ENCODE measurements at regions not wholly inside any gene's neighbourhood (a gene's known extent, or its start where the extent isn't known, plus 50 kb on each side); places are given as distances from the start of the nearest gene placed in this dataset.

DNA sequence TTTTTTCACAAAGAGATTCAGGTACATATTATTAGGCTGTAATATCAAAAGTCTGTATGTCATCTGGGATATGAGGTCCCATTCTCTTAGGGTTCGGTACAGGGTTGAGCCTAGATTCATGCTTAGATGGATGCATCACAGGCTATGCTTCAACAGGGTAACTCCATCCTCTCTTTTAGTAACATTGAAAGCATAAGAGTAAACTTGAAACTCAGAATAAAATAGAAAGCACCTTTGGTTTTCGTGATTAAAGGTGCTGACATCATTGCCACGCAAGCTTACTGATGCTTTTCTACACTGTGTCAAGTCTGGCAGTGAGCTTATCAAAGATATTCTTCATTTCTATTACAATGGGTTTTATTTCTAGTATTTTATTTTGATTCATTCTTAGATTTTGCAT, 419.1 kb upstream of the DSEL start:
- DNase-seq (ENCODE audit: low read depth, low spot score), result no peak
- H3K27ac ChIP-seq, result no peak overlapping the region

DNA sequence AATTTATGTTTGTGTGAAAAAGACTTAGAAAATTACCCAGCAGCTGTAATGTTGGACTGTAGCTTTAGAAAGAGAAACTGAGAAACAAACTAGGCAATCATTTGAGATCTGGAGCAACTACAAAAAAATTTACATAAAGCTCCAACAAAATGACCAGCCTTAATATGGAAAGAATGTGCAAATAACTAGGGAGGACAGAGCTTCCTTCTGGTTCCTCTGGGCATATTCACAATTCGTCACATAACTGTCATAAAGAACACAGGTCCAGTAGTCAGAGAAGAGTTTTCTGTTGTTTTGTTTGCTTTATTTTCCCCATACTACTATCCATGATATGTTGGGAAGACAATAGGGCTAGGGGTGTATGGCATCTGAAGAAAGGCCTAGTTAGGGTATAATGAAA, 416.8 kb upstream of the DSEL start:
- no peak overlapping the region for H3K27ac ChIP-seq
- DNase-seq (ENCODE audit: low read depth, low spot score), result no peak

DNA sequence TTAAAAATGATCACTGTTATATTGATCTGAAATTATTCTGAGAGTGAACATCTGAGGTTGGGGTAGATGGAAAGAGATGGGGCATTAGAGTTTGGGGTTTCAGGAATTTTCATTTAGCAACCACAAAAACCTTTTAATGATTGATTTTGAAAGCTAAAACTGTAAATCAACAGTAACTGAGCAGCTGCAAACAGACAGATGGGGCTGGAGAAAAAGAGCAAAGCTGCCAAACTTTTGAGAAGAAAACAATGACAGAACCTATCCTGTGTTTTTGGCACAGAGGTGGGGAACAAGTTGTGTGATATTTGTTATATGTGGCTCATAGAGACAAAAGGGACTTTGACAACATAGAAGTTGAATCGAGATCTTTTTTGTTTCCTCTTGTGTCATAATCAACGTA, 415.8 kb upstream of the DSEL start:
- no peak for DNase-seq (ENCODE audit: low read depth, low spot score)
- no peak overlapping the region for H3K27ac ChIP-seq

DNA sequence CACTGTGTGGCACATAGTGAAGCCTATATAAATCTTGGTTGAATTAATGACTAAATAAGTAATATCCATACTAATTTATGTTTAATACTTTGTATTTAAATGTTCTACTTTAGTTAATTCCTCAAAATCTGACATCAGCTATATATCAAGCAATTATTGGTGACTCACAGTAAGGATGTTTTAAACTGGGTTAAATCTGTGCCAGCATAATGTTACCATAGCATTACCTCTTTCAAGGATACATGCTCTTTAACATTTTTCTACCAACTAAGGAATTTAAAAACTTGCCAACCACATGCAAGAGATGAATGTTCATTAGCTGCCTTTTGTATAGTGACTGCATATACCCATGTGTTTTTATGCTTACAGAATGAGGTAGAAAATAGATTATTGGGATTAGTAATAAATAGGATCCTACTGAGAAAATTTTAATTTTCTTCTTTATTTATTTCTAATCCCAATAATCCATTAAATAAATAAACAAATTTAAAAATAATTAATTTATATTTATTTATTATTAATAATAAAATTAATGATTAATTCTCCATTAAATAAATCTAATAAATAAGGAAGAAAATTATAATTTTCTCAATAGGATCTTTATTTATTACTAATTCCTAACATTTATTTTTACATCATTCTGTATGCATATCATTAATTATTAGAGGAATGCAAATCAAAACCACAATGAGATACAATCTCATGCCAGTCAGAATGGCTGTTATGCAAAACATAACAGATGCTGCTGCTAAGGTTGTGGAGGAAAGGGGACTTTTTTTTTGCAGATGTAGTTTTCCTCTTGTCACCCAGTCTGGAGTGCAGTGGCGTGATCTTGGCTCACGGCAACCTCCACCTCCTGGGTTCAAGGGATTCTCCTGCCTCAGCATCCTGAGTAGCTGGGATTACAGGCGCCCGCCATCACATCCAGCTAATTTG, 410.7 kb upstream of the DSEL start:
- DNase-seq (ENCODE audit: low read depth, low spot score), result no peak

DNA sequence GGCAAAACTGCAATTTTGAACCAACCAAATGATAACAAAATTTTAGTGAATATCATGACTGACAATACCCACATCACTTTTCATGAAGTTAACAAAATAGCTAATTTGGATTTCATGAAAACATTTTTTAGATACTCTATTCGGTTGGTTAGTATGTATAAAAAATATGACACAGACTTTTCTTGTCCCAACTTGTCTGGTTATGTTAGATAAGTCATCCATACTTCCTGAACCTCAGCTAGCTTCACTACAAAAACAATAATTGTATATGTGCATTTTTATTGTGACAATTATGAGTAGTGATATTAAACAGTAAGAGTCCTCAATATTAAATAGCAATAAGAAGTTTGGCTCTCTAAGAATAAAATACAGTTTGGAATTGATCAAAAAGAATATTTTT, 408.1 kb upstream of the DSEL start:
- no peak overlapping the region for H3K27ac ChIP-seq
- peak; percentile 24 for DNase-seq (ENCODE audit: low read depth, low spot score)

More for the DNA sequence above, 410.7 kb upstream of the DSEL start:
- no peak overlapping the region for H3K27ac ChIP-seq

DNA sequence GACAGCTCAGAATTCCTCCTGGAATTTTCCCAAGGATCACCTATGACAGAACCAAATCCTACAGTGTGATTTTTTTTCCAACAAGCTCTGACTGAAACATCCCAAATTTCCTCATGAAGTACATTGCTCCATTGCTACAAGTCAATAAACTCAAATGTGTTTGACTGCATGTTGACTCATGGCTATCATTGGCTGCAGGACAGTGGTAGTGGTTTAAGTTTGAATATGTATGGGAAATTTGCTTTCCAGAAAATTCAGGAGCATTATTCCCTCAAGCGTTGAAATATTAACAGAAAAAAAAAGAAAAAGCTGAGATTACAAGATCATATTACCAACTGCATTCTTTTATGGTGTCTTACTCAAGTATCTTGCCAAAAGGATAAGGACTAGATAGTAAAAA, 402.8 kb upstream of the DSEL start:
- H3K27ac ChIP-seq, result no peak overlapping the region
- DNase-seq (ENCODE audit: low read depth, low spot score), result no peak

DNA sequence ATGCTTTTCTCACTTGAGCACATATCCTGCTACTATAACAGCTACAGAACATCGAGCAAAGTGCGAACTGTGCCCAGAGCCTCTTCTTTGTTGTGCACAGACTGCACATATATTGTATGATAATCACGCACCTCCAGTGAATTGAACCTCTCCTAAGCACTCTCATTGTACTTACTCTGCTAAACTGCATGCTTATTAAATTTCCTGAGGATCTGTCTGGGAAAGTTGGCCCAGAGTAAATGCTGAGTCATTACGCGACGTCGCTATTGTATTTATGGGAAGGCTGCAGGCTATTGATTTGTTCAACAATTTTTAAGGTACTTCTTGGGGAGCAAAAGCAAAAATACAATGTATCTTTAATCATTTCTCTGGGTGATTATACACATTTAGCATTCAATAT, 399.6 kb upstream of the DSEL start:
- no peak for DNase-seq (ENCODE audit: low read depth, low spot score)
- H3K27ac ChIP-seq, result no peak overlapping the region

DNA sequence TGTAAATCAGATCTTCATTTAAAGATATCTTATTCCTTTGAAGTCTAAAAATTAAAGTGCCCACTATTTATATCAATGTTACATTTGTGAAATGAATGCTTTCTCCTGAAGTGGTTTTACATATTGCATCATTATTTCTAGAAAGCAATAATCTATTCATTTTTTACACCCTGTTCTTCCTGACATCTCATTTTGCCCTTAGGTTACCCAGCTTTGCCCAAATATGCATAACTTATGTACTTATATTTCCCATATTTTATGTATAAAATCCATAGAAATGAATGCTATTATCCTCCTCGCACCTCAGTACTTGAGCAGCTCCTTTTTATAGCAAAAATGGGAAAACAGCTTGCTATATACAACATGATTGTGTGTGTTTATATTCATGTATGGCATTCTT, 396.5 kb upstream of the DSEL start:
- no peak overlapping the region for H3K27ac ChIP-seq
- no peak for DNase-seq (ENCODE audit: low read depth, low spot score)

DNA sequence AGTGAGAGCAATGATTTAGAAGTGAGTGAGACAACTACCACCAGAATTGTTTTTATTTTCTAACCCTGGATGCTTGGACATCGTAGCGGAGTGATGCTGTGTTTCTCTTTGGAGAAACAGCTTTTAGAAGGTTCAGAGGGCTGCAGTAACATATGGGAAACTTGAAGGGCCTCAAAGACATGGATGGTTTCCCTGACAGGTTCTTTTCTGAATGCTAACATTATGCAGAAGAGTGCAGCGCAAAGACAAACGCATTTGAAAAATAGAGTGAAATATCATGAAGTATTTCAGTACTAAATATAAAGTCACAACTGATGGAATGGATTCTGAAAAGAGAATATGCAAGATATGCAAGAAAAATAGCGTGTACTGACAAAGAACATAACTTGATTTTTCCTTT, 385.1 kb upstream of the DSEL start:
- no peak overlapping the region for H3K27ac ChIP-seq
- DNase-seq (ENCODE audit: low read depth, low spot score), result no peak

DNA sequence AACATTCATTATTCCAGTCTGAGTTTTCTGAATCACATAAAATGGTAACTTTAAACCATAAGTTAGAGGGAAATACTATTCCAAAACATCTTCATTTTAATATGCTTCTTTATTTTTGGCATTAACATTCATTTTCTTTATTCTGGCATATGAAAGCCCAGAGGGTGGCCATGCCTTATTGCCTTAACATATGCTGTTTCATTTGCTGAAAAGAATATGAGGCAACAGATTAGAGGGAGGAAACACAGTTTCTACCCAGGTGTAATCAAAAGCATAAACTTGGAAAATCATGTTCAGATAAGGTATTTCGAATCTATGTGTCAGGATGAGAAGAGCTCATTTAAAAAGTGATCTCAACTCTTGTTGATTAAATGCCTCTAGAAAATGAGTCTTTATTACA, 379.9 kb upstream of the DSEL start:
- no peak for DNase-seq (ENCODE audit: low read depth, low spot score)
- no peak overlapping the region for H3K27ac ChIP-seq

DNA sequence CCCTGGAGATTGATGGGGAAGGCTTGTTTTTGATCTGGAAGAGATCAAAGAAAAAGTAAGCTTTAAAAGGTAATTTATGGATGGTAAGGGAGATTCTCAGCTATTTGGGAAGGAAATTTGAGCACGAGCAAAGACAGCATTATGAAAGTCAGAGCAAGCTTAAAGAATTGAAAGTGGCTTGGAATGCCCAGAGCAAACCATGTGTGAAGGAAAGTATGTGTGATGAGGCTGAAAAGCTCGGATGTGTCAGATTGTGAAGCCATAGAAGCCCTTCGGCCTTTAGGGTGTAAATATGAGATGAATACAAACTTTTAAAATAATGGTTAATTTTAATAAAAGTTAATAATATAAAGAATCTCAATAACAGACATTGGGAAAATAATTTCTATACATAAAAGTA, 377.4 kb upstream of the DSEL start:
- DNase-seq (ENCODE audit: low read depth, low spot score), result no peak
- no peak overlapping the region for H3K27ac ChIP-seq

DNA sequence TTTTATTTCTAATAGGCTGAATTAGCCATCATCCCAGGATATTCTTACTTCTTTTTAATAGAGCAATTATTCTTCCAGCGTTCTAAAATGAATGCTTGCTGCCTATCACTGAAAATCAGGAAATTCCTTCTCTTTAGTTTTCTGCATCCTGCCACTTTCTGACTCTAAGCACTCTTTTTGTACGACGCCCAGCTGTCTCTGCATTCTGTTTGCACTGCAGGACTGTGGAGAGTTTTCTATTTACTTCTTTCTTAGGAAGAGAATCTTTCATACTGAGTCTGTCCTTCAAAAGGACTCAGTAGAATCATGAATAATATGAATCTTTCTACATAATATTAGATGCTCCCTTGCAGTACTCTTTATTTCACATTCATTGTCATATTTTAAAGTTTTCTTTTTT, 360.4 kb upstream of the DSEL start:
- DNase-seq (ENCODE audit: low read depth, low spot score), result no peak
- H3K27ac ChIP-seq, result no peak overlapping the region

DNA sequence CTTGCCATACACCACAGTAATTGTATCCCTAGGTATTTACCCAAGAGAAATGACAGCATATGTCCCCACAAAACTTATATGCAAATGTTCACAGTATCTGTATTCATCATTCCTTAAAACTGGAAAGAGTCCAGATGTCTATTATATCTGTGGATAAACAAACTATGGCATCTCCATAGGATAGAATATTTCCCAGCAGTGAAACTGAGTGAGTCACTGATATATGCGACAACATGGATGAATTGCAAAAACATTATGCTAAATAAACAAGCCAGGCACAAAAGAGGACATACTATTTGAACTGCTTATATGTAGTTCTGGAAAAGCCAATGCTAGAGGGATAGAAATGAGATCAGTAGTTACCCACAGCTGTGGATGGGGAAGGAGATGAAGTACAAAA, 359.4 kb upstream of the DSEL start:
- no peak overlapping the region for H3K27ac ChIP-seq
- DNase-seq (ENCODE audit: low read depth, low spot score), result no peak

DNA sequence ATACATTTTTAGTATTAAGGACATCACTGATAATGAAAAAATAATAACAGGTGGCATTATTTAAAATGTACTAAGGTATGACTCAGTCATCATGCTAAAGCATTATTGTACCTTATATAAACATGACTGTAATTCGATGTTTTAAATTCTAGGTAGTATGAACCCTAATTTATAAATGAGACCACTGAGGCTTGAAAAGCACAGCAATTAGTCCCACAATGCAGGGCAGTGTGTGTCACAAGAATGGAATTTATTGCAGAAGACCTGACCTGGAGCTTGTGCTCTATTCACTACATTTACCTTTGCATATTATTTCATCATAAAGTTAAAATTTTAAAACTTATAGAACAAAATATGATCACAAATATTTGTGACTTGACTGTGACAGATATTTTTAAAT, 358.5 kb upstream of the DSEL start:
- DNase-seq (ENCODE audit: low read depth, low spot score), result no peak
- H3K27ac ChIP-seq, result no peak overlapping the region

DNA sequence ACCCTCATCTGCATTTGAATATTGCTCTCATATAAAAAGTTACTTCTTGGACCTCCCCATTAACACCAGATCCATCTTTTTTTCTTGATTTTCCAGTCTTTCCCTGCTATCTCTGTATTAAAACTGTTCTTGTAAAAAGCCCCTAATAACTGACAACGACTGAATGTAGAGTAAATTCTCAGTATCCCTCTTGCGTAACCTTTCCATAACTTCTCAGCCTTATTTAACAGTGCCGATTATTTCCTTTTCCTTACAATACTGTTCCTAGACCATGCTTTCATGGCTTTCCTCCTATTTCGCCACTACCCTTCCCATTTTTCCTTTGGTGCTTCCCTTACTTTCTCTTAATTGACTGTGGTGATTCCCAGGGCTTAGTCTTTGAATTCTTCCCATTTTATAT, 348.9 kb upstream of the DSEL start:
- H3K27ac ChIP-seq, result no peak overlapping the region
- DNase-seq (ENCODE audit: low read depth, low spot score), result no peak

DNA sequence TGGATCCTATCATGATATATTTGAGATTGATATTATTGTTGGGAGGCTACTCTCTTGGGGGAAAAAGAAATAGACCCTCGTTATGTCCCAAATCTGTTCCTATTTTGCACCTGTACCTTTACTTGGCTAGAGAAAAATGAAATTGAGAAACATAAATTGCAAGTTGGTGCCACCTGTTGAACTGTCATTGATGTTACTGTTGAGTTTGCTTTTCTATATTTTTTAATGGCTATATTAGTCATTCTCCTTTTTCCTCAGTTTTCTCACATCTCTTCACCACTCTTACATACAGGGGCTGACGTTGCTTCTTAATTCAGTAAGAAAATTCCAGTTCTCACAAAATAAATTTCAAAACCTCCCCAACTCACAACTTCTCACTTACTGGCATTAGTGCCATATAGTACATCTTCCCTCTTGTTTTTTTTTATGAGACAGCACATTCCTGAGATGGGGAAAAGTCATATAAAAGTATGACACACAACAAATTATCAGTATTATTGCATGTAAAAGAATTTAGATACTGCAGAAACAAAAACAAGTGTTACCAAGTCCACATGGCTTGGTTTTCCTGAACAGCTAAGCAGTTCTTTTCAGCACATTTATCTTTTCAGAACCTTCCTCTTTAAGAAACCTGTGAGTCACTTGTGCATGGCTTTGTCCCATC, 348.3 kb upstream of the DSEL start:
- no peak for DNase-seq (ENCODE audit: low read depth, low spot score)
- no peak overlapping the region for H3K27ac ChIP-seq

DNA sequence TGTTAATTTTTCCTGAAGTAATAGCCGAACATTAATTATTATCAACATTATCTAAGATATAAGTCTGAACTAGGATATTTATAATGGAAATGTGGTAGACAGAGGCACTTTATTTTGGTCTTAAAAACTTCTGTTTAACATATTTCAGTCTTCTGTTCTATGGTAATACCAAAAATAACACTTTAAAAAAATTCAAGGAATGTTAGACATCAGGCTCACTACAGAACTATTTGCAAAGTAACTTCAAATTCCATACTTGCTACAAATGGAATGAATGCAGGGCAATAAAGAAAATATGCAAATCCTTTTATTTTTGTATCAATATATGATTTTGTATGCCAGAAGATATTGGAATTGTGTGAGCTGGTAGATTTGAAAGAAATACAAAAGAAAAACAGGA, 345.5 kb upstream of the DSEL start:
- no peak for DNase-seq (ENCODE audit: low read depth, low spot score)
- H3K27ac ChIP-seq, result no peak overlapping the region

DNA sequence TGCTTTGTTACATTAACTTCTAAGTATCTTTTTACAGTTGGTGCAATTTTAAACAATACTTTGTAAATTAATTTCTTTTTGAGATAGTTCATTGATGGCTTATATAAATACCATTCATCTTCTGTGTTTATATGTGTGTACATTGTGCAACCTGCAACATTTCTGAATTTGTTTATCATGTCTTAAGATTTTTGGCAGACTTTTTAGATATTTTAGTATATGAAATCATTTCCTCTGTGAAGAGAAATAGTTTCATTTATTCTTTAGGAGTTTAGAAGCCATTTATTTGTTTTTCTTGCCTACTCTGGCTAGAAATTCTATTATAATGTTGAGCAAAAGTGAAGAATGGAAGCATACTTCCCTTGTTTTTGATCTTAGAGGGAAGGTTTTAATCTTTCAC, 337.8 kb upstream of the DSEL start:
- no peak overlapping the region for H3K27ac ChIP-seq
- no peak for DNase-seq (ENCODE audit: low read depth, low spot score)

DNA sequence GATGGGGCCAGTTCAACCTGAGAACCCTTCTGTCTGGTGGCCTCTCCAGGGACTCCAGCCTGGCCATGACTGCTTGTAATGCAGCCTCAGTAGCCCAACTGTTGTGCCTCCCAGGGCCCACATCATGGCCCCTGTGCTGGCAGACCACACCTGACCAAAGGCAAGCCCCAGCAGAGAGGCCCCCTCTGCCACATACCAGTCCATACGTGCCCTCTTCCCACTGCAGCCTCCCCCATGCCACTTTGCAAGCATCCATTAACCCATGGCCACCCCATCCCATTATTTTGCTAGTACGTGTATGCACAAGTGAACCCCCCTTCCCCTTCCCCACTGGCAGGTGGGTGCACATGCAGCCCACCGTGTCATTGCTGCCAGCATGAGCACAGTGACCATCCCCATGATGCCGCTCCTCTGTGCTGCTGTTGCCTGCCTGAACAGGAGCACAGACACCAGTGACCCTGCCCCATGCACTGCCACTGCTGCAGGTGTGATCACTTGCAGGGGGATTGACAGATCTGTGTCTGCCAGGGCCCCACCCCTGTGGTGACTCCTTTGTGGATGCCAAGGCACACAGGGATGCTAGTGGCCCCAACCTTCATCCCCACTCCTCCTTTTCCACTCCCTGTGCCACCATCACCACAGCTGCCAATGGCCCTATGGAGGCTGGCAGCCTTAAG, 330.0 kb upstream of the DSEL start:
- no peak for DNase-seq (ENCODE audit: low read depth, low spot score)
- no peak overlapping the region for H3K27ac ChIP-seq

DNA sequence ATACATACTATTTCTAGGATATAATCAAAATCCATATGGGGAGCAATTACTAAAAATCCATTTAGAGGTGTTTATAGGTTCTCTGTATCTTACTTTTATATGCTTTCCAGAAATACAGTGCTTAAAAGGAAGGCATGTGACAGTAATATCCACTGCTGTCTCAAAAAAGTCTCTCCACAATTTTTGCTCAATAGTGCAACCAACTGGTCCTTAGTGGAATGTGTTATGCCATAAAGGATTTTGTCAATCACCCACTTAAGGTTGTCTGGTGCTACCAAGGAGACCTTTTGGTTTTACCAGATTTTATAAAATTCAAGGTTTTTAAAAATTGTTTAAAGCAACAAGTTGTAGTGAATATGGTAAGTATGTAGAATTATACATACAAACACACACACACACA, 328.5 kb upstream of the DSEL start:
- H3K27ac ChIP-seq, result no peak overlapping the region
- DNase-seq (ENCODE audit: low read depth, low spot score), result no peak

DNA sequence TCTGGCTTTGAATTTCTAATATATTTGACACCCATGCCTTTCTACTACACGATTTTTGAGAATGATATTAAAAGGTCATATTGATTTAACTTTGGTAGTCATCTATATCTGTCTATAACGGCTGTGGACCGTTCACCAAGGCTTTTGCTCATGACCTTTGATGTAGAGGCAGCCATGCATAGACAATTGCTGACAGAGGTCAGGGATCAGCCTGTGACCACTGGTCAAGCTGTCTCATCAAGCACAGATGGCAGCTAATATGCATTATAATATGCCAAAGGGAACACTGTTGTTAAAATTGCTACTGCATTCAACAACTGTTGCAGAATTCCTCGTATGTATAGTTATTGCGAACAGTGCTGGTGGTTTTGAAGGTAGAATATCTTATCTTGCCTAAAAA, 323.9 kb upstream of the DSEL start:
- no peak for DNase-seq (ENCODE audit: low read depth, low spot score)
- H3K27ac ChIP-seq, result no peak overlapping the region
